ENCODE measurements at regions not wholly inside any gene's neighbourhood (a gene's known extent, or its start where the extent isn't known, plus 50 kb on each side); places are given as distances from the start of the nearest gene placed in this dataset.

DNA sequence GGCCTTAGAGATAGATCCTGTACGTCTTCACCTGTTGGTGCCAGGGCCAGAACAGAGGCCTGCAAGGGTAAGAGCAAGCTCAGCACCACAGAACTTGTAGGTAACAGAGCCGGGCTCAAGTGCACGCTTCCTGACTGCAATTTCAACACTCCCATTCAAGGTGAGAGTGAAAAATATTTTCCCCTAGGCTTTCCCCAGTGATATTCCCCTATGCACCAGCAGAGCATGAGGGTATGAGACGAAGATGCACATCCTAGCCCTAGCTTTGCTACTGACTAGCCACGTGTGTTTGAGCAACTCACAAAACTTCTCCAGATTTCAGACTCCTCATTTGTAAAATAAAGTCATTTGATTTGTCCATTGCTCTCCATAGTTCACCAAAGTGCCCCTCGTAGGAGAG is 411.6 kb downstream of the ZNF521 start:
- TF ChIP-seq EZH2 (IDR thresholded peaks at IDR 0.05; ENCODE audit: low read depth, low read length, severe bottlenecking) (no peak), CHD2 (IDR thresholded peaks at IDR 0.05; ENCODE audit: low read length) (no peak), POLR2AphosphoS5 (IDR thresholded peaks at IDR 0.05; ENCODE audit: low read depth, low read length) (no peak), NRF1 (IDR thresholded peaks at IDR 0.05; ENCODE audit: low read depth, low read length) (no peak), SIRT6 (IDR thresholded peaks at IDR 0.05; ENCODE audit: low read length) (no peak), TAF1 (IDR thresholded peaks at IDR 0.05; ENCODE audit: low read depth, low read length) (no peak), RBBP5 (IDR thresholded peaks at IDR 0.05; ENCODE audit: borderline replicate concordance, low read depth, low read length) (no peak), RAD21 (IDR thresholded peaks at IDR 0.05 in 1 of 2, conservative IDR thresholded peaks at IDR 0.05 in 1 of 2; ENCODE audit: low read depth in 2 of 2, low read length in 2 of 2) (no peak)
- TF ChIP-seq, protein P1, sequence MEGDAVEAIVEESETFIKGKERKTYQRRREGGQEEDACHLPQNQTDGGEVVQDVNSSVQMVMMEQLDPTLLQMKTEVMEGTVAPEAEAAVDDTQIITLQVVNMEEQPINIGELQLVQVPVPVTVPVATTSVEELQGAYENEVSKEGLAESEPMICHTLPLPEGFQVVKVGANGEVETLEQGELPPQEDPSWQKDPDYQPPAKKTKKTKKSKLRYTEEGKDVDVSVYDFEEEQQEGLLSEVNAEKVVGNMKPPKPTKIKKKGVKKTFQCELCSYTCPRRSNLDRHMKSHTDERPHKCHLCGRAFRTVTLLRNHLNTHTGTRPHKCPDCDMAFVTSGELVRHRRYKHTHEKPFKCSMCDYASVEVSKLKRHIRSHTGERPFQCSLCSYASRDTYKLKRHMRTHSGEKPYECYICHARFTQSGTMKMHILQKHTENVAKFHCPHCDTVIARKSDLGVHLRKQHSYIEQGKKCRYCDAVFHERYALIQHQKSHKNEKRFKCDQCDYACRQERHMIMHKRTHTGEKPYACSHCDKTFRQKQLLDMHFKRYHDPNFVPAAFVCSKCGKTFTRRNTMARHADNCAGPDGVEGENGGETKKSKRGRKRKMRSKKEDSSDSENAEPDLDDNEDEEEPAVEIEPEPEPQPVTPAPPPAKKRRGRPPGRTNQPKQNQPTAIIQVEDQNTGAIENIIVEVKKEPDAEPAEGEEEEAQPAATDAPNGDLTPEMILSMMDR (IDR thresholded peaks at IDR 0.05; ENCODE audit: control extremely low read depth in 1 of 3, insufficient read depth in 1 of 3, low read depth in 1 of 3, low read length in 3 of 3): no peak
